Choroid plexus epithelial cell (primary cell): ENCODE measurements at regions not wholly inside any gene's neighbourhood (a gene's known extent, or its start where the extent isn't known, plus 50 kb on each side); places are given as distances from the start of the nearest gene placed in this dataset.
A peak's percentile ranks its signal among the peaks of the same experiment; 100 is the strongest.

Experiments
- DNase-seq: peaks from one replicate; pipeline ENCODE4 v3.0.0-alpha.2; 2010; ENCODE audit warnings: low read depth
- H3K4me3 ChIP-seq: 2 replicates; pipeline ENCODE4 v1.5.1; 2011; ENCODE audit warnings: low read depth, mild to moderate bottlenecking, control low read depth, low read length, moderate library complexity
- CTCF ChIP-seq: conservative IDR thresholded peaks from 2 replicates; pipeline ENCODE4 v1.5.1; 2011; ENCODE audit warnings: low read depth, mild to moderate bottlenecking, control low read depth, inconsistent platforms, low read length, moderate library complexity

GRCh38 chrX:3218442-3218841, 128.0 kb downstream of the MXRA5 start:
- DNase-seq = no peak
- no peak for TF ChIP-seq CTCF
- no peak overlapping the region for H3K4me3 ChIP-seq

GRCh38 chrX:3216581-3217180, 129.8 kb downstream of the MXRA5 start:
- DNase-seq = no peak
- no peak for TF ChIP-seq CTCF
- H3K4me3 ChIP-seq = no peak overlapping the region

GRCh38 chrX:3215249-3215648, 131.2 kb downstream of the MXRA5 start:
- H3K4me3 ChIP-seq = no peak overlapping the region
- DNase-seq = no peak
- no peak for TF ChIP-seq CTCF

- no peak for TF ChIP-seq CTCF
- H3K4me3 ChIP-seq = no peak overlapping the region
- DNase-seq = no peak
These were observed 140.1 kb downstream of the MXRA5 start for GRCh38 chrX:3206314-3206713.

- no peak for TF ChIP-seq CTCF
- DNase-seq = peak; percentile 29
- no peak overlapping the region for H3K4me3 ChIP-seq
These were observed 141.8 kb downstream of the MXRA5 start for GRCh38 chrX:3204606-3205005.

- TF ChIP-seq CTCF = no peak
- H3K4me3 ChIP-seq = no peak overlapping the region
- DNase-seq = no peak
These were observed 150.6 kb downstream of the MXRA5 start for GRCh38 chrX:3195845-3196244.

GRCh38 chrX:3192835-3193234, 151.6 kb downstream of the ARSF start:
- no peak overlapping the region for H3K4me3 ChIP-seq
- DNase-seq = no peak
- no peak for TF ChIP-seq CTCF
